ENCODE measurements at regions not wholly inside any gene's neighbourhood (a gene's known extent, or its start where the extent isn't known, plus 50 kb on each side); places are given as distances from the start of the nearest gene placed in this dataset.

DNA sequence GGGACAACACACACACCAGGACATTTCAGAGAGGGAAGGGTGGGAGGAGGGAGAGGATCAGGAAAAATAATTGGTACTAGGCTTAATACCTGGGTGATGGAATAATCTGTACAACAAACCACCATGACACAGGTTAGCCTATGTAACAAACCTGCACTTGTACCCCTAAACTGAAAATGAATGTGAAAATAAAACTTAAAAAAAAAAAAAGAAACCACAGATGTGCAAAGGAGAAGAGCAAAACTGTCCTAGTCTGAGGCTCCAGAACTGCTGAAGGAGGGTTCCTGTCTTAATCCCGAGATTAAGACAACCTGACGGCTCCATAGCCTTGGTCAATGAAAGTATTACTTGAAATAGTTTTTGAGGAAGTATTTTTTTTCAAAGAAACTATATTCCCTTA is 423.0 kb downstream of the NEBL start:
- no peak overlapping the region for H3K9ac ChIP-seq (replicated peaks in 1 of 4; ENCODE audit: extremely low read depth in 1 of 4, low read depth in 3 of 4, low read length in 3 of 4)
- H3K79me2 ChIP-seq (ENCODE audit: control insufficient read depth in 1 of 2, insufficient read depth in 2 of 2, low read length in 2 of 2), result no peaks in the 10 kb centered on the region
- H3K9me3 ChIP-seq (ENCODE audit: insufficient read depth in 2 of 2, low read depth in 1 of 2, low read length in 1 of 2), result no peaks in the 10 kb centered on the region
- TF ChIP-seq EGR1 (IDR thresholded peaks at IDR 0.05; ENCODE audit: borderline replicate concordance, low read depth, low read length) (no peak), YY1 (IDR thresholded peaks at IDR 0.05; ENCODE audit: low read depth, low read length) (no peak), FOSL1 (IDR thresholded peaks at IDR 0.05; ENCODE audit: insufficient read depth, low read depth, low read length) (no peak)
- no peak overlapping the region for H2BK20ac ChIP-seq (ENCODE audit: low read length)
- no peak overlapping the region for H2AFZ ChIP-seq (ENCODE audit: low read length)
- no peak overlapping the region for H2BK12ac ChIP-seq (ENCODE audit: low read depth, low read length)
- H4K20me1 ChIP-seq (replicated peaks in 1 of 2; ENCODE audit: control insufficient read depth in 1 of 2, insufficient read depth in 2 of 2, low read length in 2 of 2), result no peaks in the 10 kb centered on the region
- H3K23me2 ChIP-seq (ENCODE audit: low read depth, low read length), result no peaks in the 10 kb centered on the region
- no peak overlapping the region for H3K14ac ChIP-seq (ENCODE audit: insufficient read length)
- H3K18ac ChIP-seq (ENCODE audit: extremely low read depth, low read length), result no peak overlapping the region
- POLR2A ChIA-PET (ENCODE audit: partially characterized antibody), result no interaction called here
- no peak for DNase-seq (ENCODE audit: low read depth in 1 of 2, low spot score in 2 of 2)
- H4K5ac ChIP-seq (ENCODE audit: insufficient read length, low read depth, low read length), result no peak overlapping the region
- H3K4me2 ChIP-seq (ENCODE audit: insufficient read depth in 1 of 2, low read depth in 2 of 2, low read length in 2 of 2), result no peak overlapping the region
- CTCF ChIA-PET (ENCODE audit: partially characterized antibody), result interaction anchor here (0.6 to 0.7 kb wide), 3 partner anchors 18 to 1403 kb away, joined by 3 to 5 read pairs (median 4); no protein-coding TSS in a partner anchor
- H2BK5ac ChIP-seq (ENCODE audit: low read depth, low read length), result no peak overlapping the region
- H3K4me1 ChIP-seq (replicated peaks in 1 of 4; ENCODE audit: control insufficient read depth in 3 of 4, insufficient read depth in 4 of 4, low read length in 3 of 4), result no peaks in the 10 kb centered on the region
- no peaks in the 10 kb centered on the region for H3K36me3 ChIP-seq (ENCODE audit: control insufficient read depth in 2 of 4, insufficient read depth in 4 of 4, low read length in 3 of 4)
- no peak overlapping the region for H2BK15ac ChIP-seq (ENCODE audit: low read length)
- H3K79me1 ChIP-seq (ENCODE audit: low read depth, low read length), result no peaks in the 10 kb centered on the region
- H2AK5ac ChIP-seq (ENCODE audit: low read depth, low read length), result no peak overlapping the region
- H3K27me3 ChIP-seq (replicated peaks in 1 of 4; ENCODE audit: control insufficient read depth in 3 of 4, extremely low read depth in 1 of 4, insufficient read depth in 3 of 4, low read length in 3 of 4), result no peaks in the 10 kb centered on the region
- no peak overlapping the region for H2BK120ac ChIP-seq (replicated peaks; ENCODE audit: low read depth, low read length)
- H4K8ac ChIP-seq (ENCODE audit: extremely low read depth, insufficient read depth, low read length), result no peak overlapping the region
- no peak overlapping the region for H4K91ac ChIP-seq (replicated peaks; ENCODE audit: insufficient read length, low read length)
- H3K4me3 ChIP-seq (ENCODE audit: extremely low read depth in 1 of 4, insufficient read depth in 2 of 4, low read depth in 3 of 4, low read length in 4 of 4), result no peak overlapping the region
- no peak overlapping the region for H3K56ac ChIP-seq (replicated peaks; ENCODE audit: insufficient read length, low read depth, low read length)
- FAIRE-seq, result no peak
- WGBS, 2 experiments (ENCODE audit: extremely low coverage in 1 of 2, insufficient coverage in 1 of 2, insufficient read length in 1 of 2, insufficient replicate concordance in 2 of 2, low coverage in 1 of 2, low lambda C conversion rate in 2 of 2, missing lambda C conversion rate in 1 of 2), result 80% methylated on average over 2 of the region's 2 CpGs; no CpG with 5 or more reads in 1 of the 2 experiments
- no peak overlapping the region for H3K4ac ChIP-seq (replicated peaks; ENCODE audit: insufficient read length, low read depth, low read length)
- H3K27ac ChIP-seq (ENCODE audit: low read depth, low read length), result no peak overlapping the region
- no peak overlapping the region for H3K23ac ChIP-seq (ENCODE audit: insufficient read length)

All from H1 (cell line).